Retinal pigment epithelial cell (primary cell): ENCODE measurements at regions not wholly inside any gene's neighbourhood (a gene's known extent, or its start where the extent isn't known, plus 50 kb on each side); places are given as distances from the start of the nearest gene placed in this dataset.

Source experiments
- DNase-seq: peaks from one replicate; pipeline ENCODE4 v3.0.0-alpha.2; 2010; ENCODE audit warnings: low read depth
- H3K4me3 ChIP-seq: 2 replicates; pipeline ENCODE4 v1.5.1; 2011; ENCODE audit warnings: mild to moderate bottlenecking, low read length, control low read depth, moderate library complexity
- TF ChIP-seq, protein P1 (sequence below): conservative IDR thresholded peaks from 2 replicates; pipeline ENCODE4 v1.5.1; 2011; ENCODE audit warnings: low read depth, low read length, control low read depth, inconsistent platforms

DNA sequence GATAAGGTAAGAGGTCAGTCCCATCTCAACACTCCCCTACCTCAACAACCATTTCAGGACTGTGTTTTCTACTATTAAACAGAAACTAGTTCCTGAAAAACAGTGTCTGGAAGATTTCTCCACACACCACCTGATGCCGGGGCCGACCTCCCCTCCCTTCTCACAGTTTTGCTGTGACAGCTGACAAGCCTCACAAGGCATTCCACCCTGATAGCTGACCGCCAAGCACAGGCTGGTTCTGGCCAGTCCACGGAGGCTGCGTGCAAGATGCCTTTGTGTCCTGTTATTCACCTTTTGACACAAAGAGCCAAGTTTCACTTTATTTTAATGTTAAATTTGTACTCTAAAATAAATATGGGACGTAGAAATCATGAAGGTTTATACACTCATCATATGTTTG lies 758.6 kb downstream of the PDHA2 start:
- no peak overlapping the region for H3K4me3 ChIP-seq
- TF ChIP-seq, protein P1, sequence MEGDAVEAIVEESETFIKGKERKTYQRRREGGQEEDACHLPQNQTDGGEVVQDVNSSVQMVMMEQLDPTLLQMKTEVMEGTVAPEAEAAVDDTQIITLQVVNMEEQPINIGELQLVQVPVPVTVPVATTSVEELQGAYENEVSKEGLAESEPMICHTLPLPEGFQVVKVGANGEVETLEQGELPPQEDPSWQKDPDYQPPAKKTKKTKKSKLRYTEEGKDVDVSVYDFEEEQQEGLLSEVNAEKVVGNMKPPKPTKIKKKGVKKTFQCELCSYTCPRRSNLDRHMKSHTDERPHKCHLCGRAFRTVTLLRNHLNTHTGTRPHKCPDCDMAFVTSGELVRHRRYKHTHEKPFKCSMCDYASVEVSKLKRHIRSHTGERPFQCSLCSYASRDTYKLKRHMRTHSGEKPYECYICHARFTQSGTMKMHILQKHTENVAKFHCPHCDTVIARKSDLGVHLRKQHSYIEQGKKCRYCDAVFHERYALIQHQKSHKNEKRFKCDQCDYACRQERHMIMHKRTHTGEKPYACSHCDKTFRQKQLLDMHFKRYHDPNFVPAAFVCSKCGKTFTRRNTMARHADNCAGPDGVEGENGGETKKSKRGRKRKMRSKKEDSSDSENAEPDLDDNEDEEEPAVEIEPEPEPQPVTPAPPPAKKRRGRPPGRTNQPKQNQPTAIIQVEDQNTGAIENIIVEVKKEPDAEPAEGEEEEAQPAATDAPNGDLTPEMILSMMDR = no peak
- DNase-seq = peak; percentile 18

GRCh38 chr4:96599752-96600151 lies 759.9 kb downstream of the PDHA2 start:
- no peak overlapping the region for H3K4me3 ChIP-seq
- DNase-seq = no peak
- TF ChIP-seq, protein P1 = no peak

- H3K4me3 ChIP-seq = no peak overlapping the region
- TF ChIP-seq, protein P1 = no peak
- DNase-seq = no peak
Measured at GRCh38 chr4:96602661-96603060, 762.8 kb downstream of the PDHA2 start.

- no peak overlapping the region for H3K4me3 ChIP-seq
- DNase-seq = no peak
- TF ChIP-seq, protein P1 = no peak
Measured at GRCh38 chr4:96603641-96604040, 763.7 kb downstream of the PDHA2 start.

- DNase-seq = no peak
- TF ChIP-seq, protein P1 = no peak
- no peak overlapping the region for H3K4me3 ChIP-seq
Measured at GRCh38 chr4:96606451-96606850, 766.6 kb downstream of the PDHA2 start.

GRCh38 chr4:96626023-96626422 lies 786.1 kb downstream of the PDHA2 start:
- no peak overlapping the region for H3K4me3 ChIP-seq
- no peak for DNase-seq
- TF ChIP-seq, protein P1 = no peak

DNA sequence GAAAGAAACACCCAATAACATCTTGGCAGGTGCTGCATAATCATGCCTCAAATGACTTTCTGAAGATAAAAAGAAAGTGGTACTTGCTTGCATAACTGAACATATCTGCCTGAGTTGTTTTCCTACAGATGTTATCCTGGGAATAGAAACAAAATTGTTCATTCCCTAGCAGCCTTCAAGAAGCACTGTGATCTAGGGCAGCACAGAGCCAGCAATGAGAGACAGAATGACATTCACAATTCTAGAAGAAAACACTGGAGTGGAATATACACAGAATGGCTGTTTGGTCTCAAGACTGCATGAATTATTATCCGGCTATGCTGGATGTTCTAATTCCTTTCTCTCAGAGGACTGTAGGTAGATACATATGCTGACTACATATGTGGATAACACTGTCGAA lies 790.9 kb downstream of the PDHA2 start:
- TF ChIP-seq, protein P1 = no peak
- no peak for DNase-seq
- H3K4me3 ChIP-seq = no peak overlapping the region
